HG03521 (cell line): ENCODE measurements at regions not wholly inside any gene's neighbourhood (a gene's known extent, or its start where the extent isn't known, plus 50 kb on each side); places are given as distances from the start of the nearest gene placed in this dataset.
"Not testable (repeated sequence)": the region's sequence is repeated elsewhere in the genome, so short reads cannot be mapped to it uniquely, and the experiment has no call there.

Experiments used
- ATAC-seq: cut with Tn5 transposase; IDR thresholded peaks from one replicate; pipeline ENCODE4 v1.9.1; 2021; ENCODE audit warnings: mild to moderate bottlenecking, moderate library complexity; ENCODE audit not compliant: unreplicated experiment

DNA sequence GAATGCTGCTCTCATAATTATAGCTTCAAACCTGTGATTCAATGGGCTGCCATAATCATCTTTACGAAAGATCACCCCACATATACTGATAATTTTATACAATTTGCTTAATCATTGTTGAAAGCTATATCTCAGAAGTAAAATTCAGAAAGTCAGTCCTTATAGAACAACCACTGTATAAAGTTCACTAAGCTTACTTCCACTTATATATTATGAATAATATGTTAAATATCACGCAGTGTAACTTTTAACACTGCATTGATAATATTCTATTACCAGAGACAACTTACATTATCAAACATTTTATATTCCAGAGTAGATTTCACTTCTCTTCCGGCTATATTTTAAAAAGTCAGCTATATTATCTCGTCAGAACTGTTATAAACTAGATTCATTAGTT lies 550.1 kb upstream of the PCDH20 start:
- ATAC-seq: no peak

DNA sequence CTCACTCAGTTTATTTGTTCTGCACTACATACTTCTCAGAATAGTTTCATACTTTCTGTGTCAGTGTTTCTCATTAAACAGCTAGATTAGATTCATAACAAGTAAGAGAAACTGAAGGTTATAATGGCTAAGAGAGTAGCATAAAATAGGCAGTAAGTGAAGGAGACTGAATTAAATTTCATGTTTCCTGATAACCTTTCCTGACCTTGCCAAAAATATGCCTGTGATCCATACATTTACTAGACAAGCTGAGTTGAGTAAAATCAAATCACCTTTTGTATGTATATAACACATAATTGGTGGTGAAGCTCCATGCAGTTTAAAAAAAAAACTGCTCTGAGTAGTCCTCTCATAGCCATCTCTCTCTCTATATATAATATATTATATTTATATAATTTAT lies 545.3 kb upstream of the PCDH20 start:
- ATAC-seq: no peak

DNA sequence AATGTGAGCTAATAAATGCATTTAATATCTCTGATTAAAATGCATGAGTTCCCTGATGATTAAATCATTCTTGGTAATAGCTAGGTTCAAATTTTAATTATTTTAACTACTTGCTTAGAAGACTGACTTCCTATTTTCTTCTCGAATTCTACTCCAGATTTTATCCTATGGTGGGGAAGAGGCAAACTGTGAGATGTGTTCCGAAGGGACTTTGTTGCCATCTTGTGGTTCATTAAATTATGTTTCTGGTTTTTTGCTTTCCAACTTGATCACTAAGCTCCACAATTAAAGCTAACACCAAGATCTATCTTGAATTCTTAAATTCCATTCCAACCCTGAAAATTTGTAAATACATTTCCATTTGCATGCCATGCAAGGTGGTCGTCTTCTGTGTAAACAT lies 538.4 kb upstream of the PCDH20 start:
- no peak for ATAC-seq

DNA sequence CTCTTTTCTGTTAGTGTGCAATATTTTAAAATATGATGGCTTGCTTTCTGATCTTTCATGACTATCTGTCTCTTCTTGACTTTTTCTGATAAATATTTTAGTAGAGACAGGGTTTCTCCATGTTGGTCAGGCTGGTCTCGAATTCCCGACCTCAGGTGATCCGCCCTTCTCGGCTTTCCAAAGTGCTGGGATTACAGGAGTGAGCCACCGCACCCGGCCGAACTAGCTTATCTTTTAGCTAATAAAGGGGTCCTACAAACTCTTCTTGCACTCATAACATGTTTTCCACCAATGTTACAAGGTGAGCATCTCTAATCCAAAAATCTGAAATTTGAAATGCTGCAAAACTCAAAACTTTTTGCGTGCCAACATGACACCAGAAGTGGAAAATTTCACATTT lies 535.2 kb upstream of the PCDH20 start:
- no peak for ATAC-seq

DNA sequence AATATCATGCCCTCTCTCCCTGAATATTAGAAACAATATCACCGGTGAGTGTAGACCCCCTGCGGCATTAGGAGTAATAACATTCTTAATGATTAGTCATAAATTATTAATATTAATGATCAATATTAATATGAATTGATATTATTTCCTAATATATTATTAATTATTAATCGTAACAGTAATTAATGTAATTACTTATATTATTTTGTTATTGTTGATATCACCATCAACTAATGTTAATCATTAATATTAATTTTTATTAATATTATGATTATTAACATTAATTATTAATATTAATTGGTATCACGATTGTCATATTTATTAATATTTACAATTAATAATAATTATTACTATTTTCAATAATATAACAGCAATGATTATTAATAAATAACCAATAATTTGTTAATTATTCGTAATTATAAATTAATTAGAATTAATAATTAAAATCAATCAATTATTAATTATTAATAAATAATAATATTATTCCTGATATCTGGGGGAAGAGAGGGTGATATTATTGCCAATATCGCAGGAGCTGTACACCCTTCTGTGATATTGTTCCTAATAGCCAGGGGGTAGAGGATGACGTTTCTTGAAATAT lies 528.8 kb upstream of the PCDH20 start:
- no peak for ATAC-seq

DNA sequence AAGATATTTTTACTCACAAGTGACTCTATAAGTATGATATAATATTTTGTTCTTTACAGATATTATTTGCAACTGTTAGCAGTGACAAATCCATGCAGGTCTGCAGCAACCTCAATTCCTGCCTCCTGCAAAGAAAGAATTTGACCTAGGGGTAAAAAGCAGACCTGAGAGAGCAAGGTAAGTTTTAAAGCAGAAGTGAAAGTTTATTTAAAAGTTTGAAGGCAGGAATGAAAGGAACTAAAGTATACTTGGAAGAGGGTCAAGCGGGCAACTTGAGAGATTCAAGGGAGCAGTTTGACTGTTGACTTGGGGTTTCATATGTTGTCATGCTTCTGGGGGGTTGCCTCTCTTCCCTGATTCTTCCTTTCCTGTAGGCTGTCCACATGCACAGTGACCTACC lies 520.1 kb upstream of the PCDH20 start:
- ATAC-seq: no peak

DNA sequence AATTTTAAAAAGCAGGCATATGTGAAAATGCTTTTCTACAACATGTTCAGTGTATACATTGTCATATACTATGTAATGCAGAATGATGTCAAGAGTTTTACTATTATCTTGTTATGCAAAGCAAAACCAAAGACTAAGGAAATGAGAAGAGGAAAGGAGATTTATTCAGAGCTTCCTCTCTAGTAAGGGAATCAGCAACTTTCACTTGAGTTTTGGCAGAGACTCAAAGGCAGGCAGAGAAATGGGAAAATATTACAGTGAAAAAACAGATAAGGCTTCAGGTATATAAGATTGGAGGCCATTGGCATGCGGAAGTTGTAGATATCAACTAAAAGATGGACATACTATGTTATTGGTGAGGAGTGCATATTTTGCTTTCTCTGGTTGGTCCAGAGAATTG lies 512.0 kb upstream of the PCDH20 start:
- no peak for ATAC-seq

DNA sequence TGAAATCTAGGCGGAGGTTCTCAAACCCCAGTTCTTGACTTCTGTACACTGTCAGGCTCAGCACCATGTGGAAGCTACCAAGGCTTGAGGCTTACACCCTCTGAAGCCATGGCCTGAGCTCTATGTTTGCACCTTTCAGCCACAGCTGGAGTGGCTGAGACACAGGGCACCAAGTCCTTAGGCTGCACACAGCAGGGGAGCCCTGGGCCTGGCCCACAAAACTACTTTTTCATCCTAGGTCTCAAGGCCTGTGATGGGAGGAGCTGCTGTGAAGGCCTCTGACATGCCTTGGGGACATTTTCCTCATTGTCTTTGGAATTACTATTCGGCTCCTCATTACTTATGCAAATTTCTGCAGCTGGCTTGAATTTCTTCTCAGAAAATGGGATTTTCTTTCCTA lies 503.2 kb upstream of the PCDH20 start:
- no peak for ATAC-seq

DNA sequence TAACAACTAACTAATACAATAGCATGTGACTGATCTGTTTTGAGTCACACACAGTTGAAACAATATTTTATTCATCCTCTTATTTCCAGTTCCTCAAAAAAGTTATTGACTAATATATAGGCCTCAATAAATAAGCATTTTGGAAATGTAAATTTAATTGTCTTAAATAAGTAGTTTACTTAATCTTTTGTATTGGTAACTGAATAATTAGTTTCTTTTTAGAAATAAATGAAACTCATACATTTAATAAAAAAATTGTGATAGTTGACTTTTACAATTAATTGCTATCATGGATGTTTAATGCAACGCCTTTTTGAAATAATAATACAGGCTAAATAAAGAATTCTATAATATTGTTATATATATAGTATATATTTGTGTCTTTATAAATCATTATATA lies 500.8 kb upstream of the PCDH20 start:
- no peak for ATAC-seq

DNA sequence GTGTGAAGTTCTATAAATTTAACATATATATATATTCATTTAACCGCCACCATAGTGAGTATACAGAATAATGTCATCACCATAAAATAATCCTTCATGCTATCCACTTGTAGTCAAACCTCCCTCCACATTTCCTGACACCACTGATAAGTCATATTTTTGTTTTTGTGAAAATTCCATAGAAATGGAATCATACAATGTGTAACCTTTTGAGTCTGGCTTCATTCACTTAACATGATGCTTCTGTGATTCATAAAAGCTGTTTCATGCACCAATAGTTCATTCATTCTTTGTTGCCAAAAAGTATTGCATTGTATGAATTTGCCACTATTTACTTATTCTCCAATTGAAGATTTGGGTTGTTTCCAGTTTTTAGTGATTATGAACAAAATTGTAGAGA lies 497.5 kb upstream of the PCDH20 start:
- ATAC-seq: no peak

DNA sequence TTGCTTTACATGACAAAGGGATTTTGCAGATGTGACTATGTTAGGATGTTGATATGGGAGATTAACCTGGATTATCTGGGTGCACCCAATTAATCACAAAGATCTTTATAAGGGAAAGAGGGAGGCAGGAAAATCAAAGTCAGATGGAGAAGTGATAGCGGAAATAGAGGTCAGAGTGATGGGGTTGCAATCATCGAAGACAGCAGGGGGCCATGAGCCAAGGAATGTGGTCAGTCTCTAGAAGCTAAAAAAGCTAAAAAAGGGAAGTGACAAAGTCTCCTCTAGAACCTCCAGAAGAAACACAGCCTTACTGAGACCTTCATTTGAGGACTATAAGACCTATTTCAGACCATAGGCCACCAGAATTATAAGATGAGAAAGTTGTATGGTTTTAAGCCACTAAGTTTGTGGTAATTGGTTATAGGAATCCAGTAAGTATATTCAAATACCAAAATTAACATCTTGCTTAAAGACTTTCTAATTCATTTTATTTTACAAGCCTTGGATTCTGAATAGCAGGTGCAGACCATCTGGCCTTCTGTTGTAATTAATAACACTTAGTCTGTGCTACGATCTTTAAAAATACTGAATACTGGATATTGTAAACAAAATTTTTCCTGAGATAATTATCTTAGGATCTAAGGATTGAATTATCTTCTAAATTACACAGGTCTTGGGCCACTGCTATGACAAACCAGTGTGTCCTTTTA lies 493.4 kb upstream of the PCDH20 start:
- ATAC-seq: no peak

DNA sequence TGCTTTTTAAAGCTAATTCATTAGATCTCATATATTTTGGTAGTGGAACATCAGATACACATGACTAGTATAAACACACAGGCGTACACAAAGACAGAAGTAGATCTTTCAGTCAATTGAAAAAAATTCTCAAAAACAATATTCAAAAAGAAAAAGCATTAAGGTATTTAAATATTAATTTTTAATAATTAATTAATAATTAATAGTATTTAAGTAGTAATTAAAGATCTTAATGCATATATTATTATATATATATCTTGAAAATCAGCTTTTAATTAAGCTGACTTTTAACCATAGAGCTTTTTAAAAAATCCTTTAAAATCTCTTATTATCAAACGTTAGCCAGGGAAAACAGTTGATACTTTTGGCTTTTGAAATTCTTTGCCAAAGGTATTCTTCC lies 489.4 kb upstream of the PCDH20 start:
- ATAC-seq: no peak

DNA sequence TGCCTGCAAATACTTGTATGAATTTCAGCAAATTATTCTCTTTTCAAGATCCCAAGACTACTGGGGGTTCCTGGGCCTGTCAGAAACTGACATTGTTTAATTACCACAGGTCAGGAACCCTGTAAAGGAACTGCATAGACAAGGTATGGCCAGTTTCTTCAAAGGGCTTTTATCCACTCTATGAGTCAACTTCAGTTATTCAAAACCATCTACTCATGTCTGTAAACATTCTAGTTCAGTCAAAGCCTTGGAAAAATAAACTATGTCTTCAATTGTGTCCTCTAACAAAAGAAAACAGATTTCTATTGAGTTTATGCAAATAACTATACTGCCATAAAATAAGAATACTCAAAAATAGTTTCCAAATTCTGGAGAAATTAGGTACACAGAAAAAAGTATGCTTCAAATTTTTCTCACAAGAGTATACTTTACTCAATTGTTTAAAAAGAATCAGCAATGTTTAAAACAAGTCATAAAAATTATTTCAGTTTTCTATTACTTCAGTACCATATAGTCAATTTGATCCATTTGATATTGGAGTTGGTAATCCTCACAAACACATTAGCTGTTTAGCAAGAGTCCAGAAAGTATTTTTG lies 486.4 kb upstream of the PCDH20 start:
- ATAC-seq: no peak

DNA sequence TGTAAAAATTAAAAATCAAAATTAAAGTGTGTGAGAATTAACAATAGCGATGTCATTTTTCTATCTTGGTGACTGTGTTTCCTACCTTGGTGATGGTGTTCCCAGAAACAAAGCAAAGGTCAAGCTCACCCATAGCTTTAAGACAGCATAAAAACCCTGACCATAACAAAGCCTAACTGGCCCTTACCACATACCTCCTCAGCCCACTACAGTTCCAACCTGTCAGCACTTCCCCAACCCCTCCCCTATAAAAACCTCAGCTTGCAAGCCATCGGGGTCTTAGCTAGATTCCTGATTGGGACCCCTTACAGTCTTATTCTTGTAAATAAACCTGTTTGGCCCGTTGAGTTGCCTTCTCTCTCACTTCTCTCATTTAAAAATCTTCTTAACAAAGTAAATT lies 484.4 kb upstream of the PCDH20 start:
- no peak for ATAC-seq

DNA sequence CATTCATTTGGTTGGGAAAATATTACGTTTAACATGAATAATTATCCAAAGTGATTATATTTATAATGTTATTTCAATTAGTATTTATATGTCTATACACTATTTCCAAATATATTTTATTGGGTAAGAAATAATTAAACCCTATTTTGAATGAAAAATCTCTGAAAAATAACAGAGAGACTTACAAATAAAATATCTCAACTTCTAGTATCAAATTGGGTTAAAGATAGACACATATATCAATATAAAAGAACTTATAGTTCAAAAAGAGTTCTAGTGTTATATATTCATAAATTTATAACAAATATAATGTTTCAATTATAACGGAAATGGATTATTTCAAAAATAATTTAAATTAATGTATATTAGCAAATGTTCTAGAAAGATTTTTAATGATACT lies 482.6 kb upstream of the PCDH20 start:
- no peak for ATAC-seq

DNA sequence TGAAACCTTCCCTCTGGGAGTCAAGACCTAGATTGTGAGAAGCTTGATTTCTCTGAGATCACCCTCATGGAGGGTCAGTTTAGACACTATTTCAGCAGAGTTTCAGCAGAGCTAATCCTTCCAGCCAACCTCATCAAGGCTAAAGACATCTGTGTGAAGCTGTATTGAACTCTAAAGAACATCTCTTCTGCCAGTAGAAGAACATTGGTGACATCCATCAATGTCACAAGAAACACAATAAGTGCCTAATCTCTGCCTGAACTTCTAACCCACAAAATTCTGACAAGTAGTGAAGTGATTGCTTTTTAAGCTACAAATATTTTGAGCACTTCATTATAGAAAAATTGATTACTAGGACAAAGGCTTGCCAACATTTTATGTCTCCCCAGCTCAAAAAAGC lies 475.8 kb upstream of the PCDH20 start:
- ATAC-seq: no peak

DNA sequence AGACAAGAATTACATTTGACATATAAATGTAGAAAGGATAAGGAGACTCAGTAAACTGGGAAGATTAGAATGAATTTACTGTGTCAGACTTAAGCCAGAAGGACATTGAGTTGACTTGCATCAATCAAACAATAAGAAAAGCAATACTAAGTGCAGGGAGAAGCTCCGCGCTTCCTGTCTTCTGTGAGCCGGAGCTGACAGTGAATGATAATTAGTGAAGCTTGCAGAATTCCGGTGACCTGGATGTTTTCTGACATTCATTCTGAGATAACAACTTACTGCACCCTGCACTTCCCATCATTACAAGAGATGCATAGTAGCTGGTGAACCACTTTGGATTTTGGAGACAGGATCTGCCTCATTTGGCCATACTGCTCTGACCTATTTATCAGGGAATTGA lies 469.2 kb upstream of the PCDH20 start:
- no peak for ATAC-seq

DNA sequence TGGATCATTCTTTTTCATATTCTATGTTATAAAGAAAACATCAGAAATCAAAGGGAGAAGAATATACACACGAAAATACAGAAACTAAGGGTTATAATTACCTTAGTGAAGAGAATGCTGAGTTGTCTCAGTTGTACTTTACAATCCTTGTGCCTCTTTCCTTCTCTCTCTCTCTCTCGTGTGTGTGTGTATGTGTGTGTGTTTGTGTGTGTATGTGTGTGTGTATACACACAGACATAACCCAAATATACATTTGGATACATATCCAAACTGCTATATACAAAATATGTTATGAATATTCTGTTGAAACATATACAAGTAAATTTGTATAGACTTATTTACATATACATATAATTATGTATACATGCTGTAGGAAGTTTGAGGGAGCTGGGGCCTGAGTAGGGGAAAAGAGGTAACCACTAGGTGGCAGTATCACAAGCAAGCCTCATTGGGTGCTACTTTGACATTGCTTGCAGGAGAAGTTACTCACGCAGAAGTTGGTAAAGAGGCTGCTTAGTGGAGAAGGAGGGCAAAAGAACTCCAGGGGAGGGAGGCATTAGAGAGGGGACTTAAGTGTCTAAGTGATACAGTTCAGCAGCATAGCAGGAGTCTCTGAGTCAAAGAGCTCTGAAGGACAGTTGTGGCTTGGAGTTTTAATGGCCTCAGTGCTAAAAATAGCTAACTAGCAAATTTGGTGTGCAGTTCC lies 465.1 kb upstream of the PCDH20 start:
- ATAC-seq: no peak

DNA sequence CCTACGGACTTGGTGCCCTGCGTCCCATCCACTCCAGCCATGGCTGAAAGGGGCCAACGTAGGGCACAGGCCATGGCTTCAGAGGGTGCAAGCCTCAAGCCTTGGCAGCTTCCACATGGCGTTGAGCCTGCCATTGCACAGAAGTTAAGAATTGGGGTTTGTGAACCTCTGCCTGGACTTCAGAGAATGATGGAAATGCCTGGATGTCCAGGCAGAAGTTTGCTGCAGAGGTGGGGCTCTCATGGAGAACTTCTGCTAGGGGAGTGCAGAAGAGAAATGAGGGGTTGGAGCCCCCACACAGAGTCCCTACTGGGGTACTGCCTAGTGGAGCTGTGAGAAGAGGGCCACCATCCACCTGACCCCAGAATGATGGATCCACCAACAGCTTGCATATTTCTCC lies 462.9 kb upstream of the PCDH20 start:
- not testable (repeated sequence) for ATAC-seq

DNA sequence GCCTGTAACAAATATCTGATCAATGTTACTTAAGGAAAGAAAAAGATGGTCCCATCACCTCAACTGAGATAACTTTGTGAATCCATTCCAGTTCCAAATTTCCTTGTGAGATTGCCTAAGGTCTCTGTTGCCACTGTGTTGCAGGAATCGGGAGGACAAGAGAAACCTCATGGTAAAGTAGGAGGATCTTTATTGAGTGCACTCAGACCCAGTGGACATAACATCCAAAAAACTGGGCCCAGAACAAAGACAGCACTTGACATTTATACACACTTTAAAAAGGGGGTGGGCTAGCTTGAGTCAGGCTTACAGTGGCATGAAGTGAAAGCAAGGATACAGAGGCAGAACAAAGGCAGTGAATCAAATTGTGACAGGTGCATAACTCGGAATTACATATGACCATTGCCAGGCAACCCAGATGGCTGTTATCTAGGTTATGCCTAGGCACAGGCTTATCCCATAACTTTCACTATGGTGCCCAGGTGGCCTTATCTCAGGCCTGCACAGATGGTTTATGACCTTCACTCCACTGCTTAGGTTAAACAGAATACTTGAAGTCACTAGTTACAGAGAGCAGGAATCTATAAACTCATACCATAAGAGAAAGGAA lies 459.4 kb upstream of the PCDH20 start:
- ATAC-seq: no peak

DNA sequence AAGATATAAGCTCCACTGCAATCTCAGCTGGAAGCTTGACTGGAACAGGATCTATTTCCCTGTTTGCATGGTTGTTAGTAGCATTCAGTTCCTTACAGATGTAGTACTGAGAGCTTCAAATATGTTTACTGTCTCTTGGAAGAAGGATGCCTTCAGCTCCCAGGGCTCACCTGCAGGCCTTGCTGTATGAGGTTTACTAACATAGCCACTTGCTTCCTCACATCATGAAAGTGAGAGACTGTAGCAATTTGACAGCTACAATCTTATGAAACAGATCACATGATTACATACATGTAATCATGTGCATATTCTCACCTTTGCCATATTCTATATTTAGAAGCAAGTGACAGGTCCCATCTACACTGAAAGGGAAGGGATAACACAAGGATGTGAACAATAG lies 458.1 kb upstream of the PCDH20 start:
- no peak for ATAC-seq

DNA sequence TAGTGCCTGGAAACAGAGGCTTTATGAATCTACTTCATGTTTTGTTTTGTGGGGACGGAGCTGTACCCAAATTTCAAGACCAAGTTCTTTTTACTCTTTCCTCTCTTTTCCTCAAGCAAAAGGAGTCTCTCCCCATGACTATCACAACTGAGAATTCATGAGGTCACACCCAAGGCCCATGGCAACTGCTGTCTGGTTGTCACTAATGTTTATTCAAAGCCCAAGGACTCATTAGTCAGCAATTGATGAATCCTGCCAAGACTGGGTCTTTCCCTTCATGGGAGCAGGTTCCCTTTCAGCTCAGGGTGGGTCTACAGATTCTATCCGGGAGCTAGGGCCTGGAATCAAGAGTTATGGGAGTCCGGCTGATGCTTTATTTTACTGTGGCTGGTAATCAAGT lies 441.5 kb upstream of the PCDH20 start:
- ATAC-seq: no peak
